ENCODE measurements at regions not wholly inside any gene's neighbourhood (a gene's known extent, or its start where the extent isn't known, plus 50 kb on each side); places are given as distances from the start of the nearest gene placed in this dataset.
"Not testable (repeated sequence)": the region's sequence is repeated elsewhere in the genome, so short reads cannot be mapped to it uniquely, and the experiment has no call there.

DNA sequence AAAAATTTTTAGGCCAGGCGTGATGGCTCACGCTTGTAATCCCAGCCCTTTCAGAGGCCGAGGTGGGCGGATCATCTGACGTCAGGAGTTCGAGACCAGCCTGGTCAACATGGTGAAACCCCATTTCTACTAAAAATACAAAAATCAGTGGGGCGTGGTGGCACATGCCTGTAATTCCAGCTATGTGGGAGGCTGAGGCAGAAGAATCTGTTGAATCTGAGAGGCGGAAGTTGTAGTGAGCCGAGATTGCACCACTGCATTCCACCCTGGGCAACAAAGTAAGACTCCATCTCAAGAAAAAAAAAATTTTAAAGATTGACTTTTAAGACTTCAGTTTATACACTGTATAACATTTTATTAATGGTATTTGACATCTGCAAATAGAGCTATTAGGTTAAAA, 60.1 kb upstream of the GNAQ start:
- H3K4me3 ChIP-seq (ENCODE audit: control insufficient read depth, low read depth, low read length), result no peak overlapping the region
- no peak for DNase-seq (ENCODE audit: low read depth)
- TF ChIP-seq, protein P1, sequence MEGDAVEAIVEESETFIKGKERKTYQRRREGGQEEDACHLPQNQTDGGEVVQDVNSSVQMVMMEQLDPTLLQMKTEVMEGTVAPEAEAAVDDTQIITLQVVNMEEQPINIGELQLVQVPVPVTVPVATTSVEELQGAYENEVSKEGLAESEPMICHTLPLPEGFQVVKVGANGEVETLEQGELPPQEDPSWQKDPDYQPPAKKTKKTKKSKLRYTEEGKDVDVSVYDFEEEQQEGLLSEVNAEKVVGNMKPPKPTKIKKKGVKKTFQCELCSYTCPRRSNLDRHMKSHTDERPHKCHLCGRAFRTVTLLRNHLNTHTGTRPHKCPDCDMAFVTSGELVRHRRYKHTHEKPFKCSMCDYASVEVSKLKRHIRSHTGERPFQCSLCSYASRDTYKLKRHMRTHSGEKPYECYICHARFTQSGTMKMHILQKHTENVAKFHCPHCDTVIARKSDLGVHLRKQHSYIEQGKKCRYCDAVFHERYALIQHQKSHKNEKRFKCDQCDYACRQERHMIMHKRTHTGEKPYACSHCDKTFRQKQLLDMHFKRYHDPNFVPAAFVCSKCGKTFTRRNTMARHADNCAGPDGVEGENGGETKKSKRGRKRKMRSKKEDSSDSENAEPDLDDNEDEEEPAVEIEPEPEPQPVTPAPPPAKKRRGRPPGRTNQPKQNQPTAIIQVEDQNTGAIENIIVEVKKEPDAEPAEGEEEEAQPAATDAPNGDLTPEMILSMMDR (conservative IDR thresholded peaks at IDR 0.05; ENCODE audit: control insufficient read depth, insufficient read depth, low read depth, low read length), result no peak

DNA sequence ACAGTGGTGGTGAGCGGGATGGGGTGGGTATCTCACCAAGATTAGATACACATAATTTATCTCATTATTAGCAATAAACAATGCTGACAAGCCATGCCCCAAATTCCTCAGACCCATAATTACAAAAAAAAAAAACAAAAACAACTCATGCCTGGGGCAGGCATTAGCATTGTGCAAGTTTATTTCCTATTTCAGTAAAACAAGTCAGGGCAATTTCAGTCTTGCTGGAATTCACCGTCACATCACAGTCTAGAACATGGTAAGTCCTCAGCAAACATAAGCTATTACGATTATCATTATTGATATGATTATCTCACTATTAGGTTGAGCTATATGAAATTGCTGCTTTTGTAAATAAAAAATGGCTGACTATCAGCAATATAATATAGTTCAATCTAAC, 57.5 kb upstream of the GNAQ start:
- TF ChIP-seq, protein P1 (conservative IDR thresholded peaks at IDR 0.05; ENCODE audit: control insufficient read depth, insufficient read depth, low read depth, low read length), result no peak

DNA sequence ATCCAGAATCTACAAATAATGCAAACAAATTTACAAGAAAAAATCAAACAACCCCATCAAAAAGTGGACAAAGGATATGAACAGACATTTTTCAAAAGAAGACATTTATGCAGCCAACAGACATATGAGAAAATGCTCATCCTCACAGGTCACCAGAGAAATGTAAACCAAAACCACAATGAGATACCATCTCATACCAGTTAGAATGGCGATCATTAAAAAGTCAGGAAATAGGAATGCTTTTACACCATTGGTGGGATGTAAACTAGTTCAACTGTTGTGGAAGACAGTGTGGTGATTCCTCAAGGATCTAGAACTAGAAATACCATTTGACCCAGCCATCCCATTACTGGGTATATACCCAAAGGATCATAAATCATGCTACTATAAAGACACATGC, 56.6 kb upstream of the GNAQ start:
- H3K4me3 ChIP-seq (ENCODE audit: control insufficient read depth, low read depth, low read length); DNase-seq (ENCODE audit: low read depth): not testable (repeated sequence)

More for the DNA sequence above, 57.5 kb upstream of the GNAQ start:
- DNase-seq (ENCODE audit: low read depth), result no peak
- no peak overlapping the region for H3K4me3 ChIP-seq (ENCODE audit: control insufficient read depth, low read depth, low read length)
